ENCODE measurements at regions not wholly inside any gene's neighbourhood (a gene's known extent, or its start where the extent isn't known, plus 50 kb on each side); places are given as distances from the start of the nearest gene placed in this dataset.
A peak's percentile ranks its signal among the peaks of the same experiment; 100 is the strongest.

DNA sequence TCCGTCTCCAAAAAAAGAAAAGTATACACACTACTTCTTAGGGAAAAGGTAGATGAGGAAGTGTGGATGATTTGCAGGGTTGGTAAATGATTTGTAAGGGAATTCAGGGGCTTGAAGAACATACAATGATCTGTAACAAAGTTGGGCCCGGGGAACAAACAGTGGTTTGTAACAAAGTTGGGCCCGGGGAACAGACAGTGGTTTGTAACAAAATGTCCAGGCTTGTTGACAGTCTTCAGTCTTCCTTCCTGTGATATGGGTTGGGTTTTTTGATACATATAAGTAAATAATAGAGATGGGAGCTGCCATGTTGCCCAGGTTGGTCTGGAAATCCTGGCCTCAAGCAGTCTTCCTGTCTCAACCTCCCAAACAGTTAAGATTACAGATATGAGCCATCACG is 83.3 kb upstream of the UXS1 start:
- in situ Hi-C loops (cut with MboI; ENCODE audit: low pct_unique_long_range_greater_than_20kb, low sequenced_read_pairs, unreplicated experiment) = no loop called here
- TF ChIP-seq, protein P1, sequence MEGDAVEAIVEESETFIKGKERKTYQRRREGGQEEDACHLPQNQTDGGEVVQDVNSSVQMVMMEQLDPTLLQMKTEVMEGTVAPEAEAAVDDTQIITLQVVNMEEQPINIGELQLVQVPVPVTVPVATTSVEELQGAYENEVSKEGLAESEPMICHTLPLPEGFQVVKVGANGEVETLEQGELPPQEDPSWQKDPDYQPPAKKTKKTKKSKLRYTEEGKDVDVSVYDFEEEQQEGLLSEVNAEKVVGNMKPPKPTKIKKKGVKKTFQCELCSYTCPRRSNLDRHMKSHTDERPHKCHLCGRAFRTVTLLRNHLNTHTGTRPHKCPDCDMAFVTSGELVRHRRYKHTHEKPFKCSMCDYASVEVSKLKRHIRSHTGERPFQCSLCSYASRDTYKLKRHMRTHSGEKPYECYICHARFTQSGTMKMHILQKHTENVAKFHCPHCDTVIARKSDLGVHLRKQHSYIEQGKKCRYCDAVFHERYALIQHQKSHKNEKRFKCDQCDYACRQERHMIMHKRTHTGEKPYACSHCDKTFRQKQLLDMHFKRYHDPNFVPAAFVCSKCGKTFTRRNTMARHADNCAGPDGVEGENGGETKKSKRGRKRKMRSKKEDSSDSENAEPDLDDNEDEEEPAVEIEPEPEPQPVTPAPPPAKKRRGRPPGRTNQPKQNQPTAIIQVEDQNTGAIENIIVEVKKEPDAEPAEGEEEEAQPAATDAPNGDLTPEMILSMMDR (IDR thresholded peaks at IDR 0.05; ENCODE audit: extremely low read depth, insufficient read depth, missing control alignments) = no peak
- DNase-seq (ENCODE audit: low spot score) = no peak

DNA sequence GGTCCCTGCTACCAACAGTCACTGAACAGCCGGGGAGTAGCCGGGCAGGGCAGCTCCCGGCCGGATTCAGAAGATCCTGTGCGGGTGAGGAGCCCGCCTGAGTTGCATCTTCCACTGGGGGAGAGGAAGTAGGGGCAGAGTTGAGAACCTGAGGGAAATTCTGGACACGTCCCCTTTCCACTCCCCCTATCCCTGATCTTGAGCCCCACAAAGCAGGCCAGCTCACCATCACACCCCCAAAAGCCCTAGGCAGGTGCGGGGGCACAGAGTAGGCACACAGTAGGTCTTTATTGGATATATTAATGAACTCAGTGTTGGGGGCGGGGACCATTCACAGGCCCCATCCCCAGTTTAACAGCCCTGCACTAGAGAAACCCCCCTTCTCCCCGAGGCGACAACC is 81.9 kb upstream of the UXS1 start:
- in situ Hi-C loops (cut with MboI; ENCODE audit: low pct_unique_long_range_greater_than_20kb, low sequenced_read_pairs, unreplicated experiment) = no loop called here
- TF ChIP-seq, protein P1 (IDR thresholded peaks at IDR 0.05; ENCODE audit: extremely low read depth, insufficient read depth, missing control alignments) = no peak
- no peak for DNase-seq (ENCODE audit: low spot score)

DNA sequence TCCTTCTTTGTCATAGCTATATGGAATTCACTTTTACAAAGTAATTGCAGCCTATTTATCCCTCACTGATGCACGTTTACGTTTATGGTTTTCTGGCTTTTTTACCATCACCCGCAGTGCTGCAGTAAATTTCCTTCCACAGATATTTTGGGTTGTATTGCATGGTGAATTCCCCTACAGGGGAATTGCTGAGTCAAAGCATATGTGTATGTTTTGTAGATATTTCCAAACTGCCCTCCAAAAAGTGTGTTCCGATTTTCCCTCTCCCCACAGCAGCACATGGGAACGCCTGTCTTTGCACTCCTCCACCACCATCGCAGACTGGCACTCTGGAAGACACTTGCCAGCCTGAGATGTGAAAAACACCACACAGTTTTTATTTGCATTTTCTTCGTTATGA is 80.6 kb upstream of the UXS1 start:
- DNase-seq (ENCODE audit: low spot score) = no peak
- in situ Hi-C loops (cut with MboI; ENCODE audit: low pct_unique_long_range_greater_than_20kb, low sequenced_read_pairs, unreplicated experiment) = no loop called here
- TF ChIP-seq, protein P1 (IDR thresholded peaks at IDR 0.05; ENCODE audit: extremely low read depth, insufficient read depth, missing control alignments) = no peak

DNA sequence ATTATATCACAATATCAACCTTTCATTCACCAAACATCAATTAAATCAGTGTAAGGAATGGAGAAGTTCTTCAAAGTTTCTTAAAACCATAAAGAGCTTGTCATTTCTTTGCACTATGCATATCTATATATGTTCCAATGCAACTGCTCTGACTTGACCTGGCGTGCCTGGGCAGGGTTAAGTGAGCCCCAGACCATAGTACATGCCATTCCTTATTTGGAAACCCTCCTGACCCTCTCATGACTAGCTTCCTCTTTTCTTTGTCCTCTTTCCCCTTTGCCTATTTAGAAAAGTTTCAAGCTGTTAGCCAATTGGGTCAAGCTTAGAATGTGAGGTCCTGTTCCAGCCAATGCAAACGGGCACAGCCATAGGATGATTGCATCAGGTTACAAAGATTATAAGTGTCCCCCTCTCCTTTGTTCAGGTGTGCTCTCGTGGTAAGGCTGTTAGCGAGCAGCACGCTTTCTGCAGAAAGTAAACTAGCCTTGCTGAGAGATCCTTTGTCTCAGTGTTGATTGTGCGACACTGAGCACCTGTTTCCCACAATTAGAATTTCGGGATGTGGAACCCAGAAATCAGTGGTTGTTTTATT is 78.2 kb upstream of the UXS1 start:
- DNase-seq (ENCODE audit: low spot score) = no peak
- TF ChIP-seq, protein P1 (IDR thresholded peaks at IDR 0.05; ENCODE audit: extremely low read depth, insufficient read depth, missing control alignments) = no peak
- in situ Hi-C loops (cut with MboI; ENCODE audit: low pct_unique_long_range_greater_than_20kb, low sequenced_read_pairs, unreplicated experiment) = no loop called here

DNA sequence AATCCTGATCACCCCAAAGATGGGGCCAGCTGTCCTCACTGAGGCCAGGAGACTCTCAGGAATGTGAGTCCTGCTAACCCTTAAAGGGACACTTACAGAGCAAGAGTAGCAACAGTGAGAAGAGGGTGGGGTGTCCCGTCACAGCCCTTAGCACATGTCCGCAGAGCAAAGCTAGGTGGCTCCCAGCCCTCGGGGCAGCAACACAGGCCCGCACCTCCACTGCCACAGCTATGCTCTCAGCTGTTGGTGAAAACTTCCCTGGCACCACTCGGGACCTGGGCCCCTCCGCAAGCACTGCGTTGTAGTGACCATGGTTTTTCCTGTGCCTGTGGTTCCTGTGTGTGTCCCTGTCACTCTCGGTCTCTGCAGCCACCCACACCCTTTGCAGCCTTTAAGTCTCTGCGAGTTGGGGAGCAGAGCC is 76.4 kb upstream of the UXS1 start:
- TF ChIP-seq, protein P1 (IDR thresholded peaks at IDR 0.05; ENCODE audit: extremely low read depth, insufficient read depth, missing control alignments) = no peak
- in situ Hi-C loops (cut with MboI; ENCODE audit: low pct_unique_long_range_greater_than_20kb, low sequenced_read_pairs, unreplicated experiment) = no loop called here
- DNase-seq (ENCODE audit: low spot score) = no peak

DNA sequence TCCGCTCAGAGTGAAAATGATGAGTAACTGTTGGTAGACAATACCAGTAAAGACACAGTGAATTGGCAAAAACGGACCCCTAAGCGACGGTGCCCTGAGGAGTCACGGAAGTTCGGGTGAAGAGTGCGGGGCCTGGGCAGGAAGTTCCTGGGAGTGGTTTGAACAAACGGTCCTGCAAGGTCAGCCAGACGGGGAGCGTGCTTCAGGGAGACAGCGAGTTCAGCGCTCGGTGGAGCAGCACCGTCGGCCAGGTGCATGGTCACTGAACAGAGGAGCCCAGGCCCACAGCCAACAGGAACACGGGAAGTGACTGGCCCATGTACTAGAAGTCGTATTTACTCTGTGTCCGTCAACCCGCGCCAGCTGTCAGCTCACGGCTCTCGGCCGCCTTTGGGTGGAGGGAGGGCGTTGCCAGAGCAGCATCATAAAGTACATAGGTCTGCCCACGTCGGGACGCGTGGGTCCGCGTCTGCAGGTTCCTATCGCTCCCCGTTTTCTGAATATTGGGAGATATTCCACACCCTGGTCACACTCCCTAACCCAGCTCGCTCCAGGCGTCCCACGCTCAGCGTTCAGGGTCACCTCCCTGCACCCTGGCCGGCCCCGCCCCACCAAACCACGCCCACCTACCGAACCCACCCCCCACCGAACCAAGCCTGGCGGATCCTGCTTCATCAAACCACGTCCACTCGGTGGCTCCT is 75.6 kb upstream of the UXS1 start:
- in situ Hi-C loops (cut with MboI; ENCODE audit: low pct_unique_long_range_greater_than_20kb, low sequenced_read_pairs, unreplicated experiment) = no loop called here
- peak; percentile 54 for DNase-seq (ENCODE audit: low spot score)
- TF ChIP-seq, protein P1 (IDR thresholded peaks at IDR 0.05; ENCODE audit: extremely low read depth, insufficient read depth, missing control alignments) = no peak
